ENCODE measurements at regions not wholly inside any gene's neighbourhood (a gene's known extent, or its start where the extent isn't known, plus 50 kb on each side); places are given as distances from the start of the nearest gene placed in this dataset.
A peak's percentile ranks its signal among the peaks of the same experiment; 100 is the strongest.

DNA sequence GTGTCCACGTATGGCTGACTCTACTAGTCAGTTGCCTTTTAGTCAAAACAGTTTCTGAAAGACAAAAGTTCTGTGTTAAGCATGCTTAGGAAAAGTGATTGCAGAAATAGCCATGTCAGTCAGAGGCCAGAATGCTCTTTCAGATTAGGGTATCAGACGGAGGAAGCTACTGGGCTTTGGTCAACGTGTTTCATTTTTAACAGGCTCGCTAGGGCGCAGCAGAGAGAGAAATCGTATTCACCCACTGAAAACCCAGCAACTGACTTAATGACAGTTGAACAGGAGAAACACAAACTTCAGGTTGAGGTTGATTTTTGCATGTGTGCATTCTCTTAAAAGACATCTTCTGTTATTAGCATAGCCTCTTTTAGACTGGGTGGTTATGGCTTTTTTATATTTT is 322.6 kb upstream of the KIAA1217 start:
- no peak for DNase-seq
- no CpG with 5 or more reads among the region's 6 CpGs for WGBS (ENCODE audit: insufficient coverage, low lambda C conversion rate)
- H3K4me3 ChIP-seq (ENCODE audit: low read length), result no peak overlapping the region
- H3K4me1 ChIP-seq (ENCODE audit: control insufficient read depth, insufficient read depth, low read length), result no peaks in the 10 kb centered on the region
- no peaks in the 10 kb centered on the region for H3K36me3 ChIP-seq (ENCODE audit: control insufficient read depth, insufficient read depth, low read length)
- no peaks in the 10 kb centered on the region for H3K27me3 ChIP-seq (ENCODE audit: control insufficient read depth, insufficient read depth, low read length)
- no peak overlapping the region for H3K27ac ChIP-seq (ENCODE audit: low read length)
- no peaks in the 10 kb centered on the region for H3K9me3 ChIP-seq (ENCODE audit: control insufficient read depth, low read depth, low read length)

DNA sequence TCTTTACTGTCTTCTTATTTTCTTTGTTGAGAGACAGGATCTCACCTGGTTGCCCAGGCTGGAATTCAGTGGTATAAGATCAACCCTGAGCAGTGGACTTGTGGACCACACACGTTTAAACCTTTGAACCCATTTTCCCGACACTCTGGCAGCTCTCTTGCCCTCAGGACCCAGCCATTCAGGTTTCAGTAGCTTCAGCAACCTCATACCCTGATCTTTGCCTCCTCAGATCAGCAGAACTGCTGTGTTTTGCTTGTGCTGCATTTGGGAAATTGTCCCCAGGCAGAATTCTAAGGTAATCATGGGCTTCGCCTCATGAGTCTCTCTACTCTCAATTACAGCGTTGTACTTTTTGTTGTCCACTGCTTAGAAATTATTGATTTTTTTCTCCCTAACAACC is 317.6 kb upstream of the KIAA1217 start:
- Histone ChIP-seq H3K4me3 (ENCODE audit: low read length) (no peak overlapping the region), H3K4me1 (ENCODE audit: control insufficient read depth, insufficient read depth, low read length) (no peaks in the 10 kb centered on the region), H3K9me3 (ENCODE audit: control insufficient read depth, low read depth, low read length) (no peaks in the 10 kb centered on the region), H3K36me3 (ENCODE audit: control insufficient read depth, insufficient read depth, low read length) (no peaks in the 10 kb centered on the region), H3K27me3 (ENCODE audit: control insufficient read depth, insufficient read depth, low read length) (no peaks in the 10 kb centered on the region), H3K27ac (ENCODE audit: low read length) (no peak overlapping the region)
- no peak for DNase-seq
- WGBS (ENCODE audit: insufficient coverage, low lambda C conversion rate), result 100% methylated on average over 2 of the region's 4 CpGs

DNA sequence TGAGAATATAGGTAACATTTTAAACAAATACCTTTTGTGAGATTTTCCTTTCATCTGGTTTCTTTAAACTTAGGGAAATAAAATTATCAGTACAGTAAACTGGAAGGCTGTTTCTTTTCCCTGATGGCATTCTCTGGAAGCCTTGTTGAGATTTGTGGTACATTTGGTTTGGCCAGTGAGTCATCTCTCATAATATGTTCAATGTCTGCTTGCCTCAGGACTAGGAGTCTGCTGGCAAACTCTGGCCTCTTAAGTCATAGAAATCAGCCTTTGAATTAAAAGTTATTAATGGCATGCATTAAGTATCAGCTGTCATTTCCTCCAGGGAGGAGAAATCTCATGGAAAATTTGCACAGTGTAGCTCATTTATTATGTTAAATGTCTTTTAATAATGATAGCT is 316.6 kb upstream of the KIAA1217 start:
- no peak for DNase-seq
- Histone ChIP-seq H3K27me3 (ENCODE audit: control insufficient read depth, insufficient read depth, low read length) (no peaks in the 10 kb centered on the region), H3K9me3 (ENCODE audit: control insufficient read depth, low read depth, low read length) (no peaks in the 10 kb centered on the region), H3K27ac (ENCODE audit: low read length) (no peak overlapping the region), H3K4me3 (ENCODE audit: low read length) (no peak overlapping the region), H3K36me3 (ENCODE audit: control insufficient read depth, insufficient read depth, low read length) (no peaks in the 10 kb centered on the region), H3K4me1 (ENCODE audit: control insufficient read depth, insufficient read depth, low read length) (no peaks in the 10 kb centered on the region)

DNA sequence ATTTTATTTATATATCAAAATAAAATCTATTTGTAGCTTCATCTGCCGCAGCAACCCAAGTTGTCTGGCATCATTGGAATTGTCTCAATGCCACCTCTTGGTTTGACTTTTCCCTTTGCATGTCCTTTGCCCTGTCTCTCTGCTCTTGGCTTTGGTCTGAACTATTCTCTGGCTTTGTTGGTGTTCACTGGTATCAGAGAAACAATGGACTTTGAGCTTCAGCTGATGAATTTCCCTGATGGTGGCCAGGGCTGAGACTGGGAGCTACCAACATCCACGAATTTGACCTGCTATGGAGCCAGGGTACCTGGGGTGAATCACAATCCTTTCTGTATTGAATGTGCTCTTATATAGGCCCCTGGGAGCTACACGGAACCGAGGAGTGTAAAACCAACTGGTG is 311.7 kb upstream of the KIAA1217 start:
- H3K4me3 ChIP-seq (ENCODE audit: low read length), result no peak overlapping the region
- H3K4me1 ChIP-seq (ENCODE audit: control insufficient read depth, insufficient read depth, low read length), result no peaks in the 10 kb centered on the region
- no peak overlapping the region for H3K27ac ChIP-seq (ENCODE audit: low read length)
- DNase-seq, result no peak
- no CpG with 5 or more reads among the region's 4 CpGs for WGBS (ENCODE audit: insufficient coverage, low lambda C conversion rate)
- H3K9me3 ChIP-seq (ENCODE audit: control insufficient read depth, low read depth, low read length), result no peaks in the 10 kb centered on the region
- H3K27me3 ChIP-seq (ENCODE audit: control insufficient read depth, insufficient read depth, low read length), result no peaks in the 10 kb centered on the region
- H3K36me3 ChIP-seq (ENCODE audit: control insufficient read depth, insufficient read depth, low read length), result no peaks in the 10 kb centered on the region

- Histone ChIP-seq H3K9me3 (ENCODE audit: control insufficient read depth, low read depth, low read length) (no peaks in the 10 kb centered on the region), H3K4me3 (ENCODE audit: low read length) (no peak overlapping the region), H3K36me3 (ENCODE audit: control insufficient read depth, insufficient read depth, low read length) (no peaks in the 10 kb centered on the region), H3K4me1 (ENCODE audit: control insufficient read depth, insufficient read depth, low read length) (no peaks in the 10 kb centered on the region), H3K27me3 (ENCODE audit: control insufficient read depth, insufficient read depth, low read length) (no peaks in the 10 kb centered on the region), H3K27ac (ENCODE audit: low read length) (no peak overlapping the region)
- no peak for DNase-seq
- WGBS (ENCODE audit: insufficient coverage, low lambda C conversion rate), result 88% methylated on average over 2 of the region's 3 CpGs
These were observed 311.1 kb upstream of the KIAA1217 start for GRCh38 chr10:23897861-23898260.

DNA sequence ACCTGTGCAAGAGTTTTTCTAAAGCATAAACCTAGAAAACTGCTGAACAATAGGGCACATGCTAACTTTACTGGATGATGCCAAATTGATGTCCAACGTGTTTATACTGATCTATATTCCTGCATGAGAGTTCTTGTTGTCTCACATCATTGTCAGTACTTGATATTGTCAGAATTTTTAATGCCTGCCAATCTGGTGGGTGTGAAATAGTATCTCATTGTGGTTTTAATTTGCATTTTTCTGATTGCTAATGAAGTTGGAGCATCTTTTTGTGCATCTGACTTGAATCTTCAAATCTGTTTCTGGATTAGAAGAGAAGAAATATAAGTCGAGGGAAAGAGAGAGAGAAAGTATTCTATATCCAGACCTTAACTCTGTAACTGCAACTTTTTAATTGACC is 309.8 kb upstream of the KIAA1217 start:
- H3K4me1 ChIP-seq (ENCODE audit: control insufficient read depth, insufficient read depth, low read length), result no peaks in the 10 kb centered on the region
- no peaks in the 10 kb centered on the region for H3K9me3 ChIP-seq (ENCODE audit: control insufficient read depth, low read depth, low read length)
- no peak overlapping the region for H3K4me3 ChIP-seq (ENCODE audit: low read length)
- H3K27ac ChIP-seq (ENCODE audit: low read length), result no peak overlapping the region
- no peaks in the 10 kb centered on the region for H3K27me3 ChIP-seq (ENCODE audit: control insufficient read depth, insufficient read depth, low read length)
- no peaks in the 10 kb centered on the region for H3K36me3 ChIP-seq (ENCODE audit: control insufficient read depth, insufficient read depth, low read length)
- DNase-seq, result no peak
- 100% methylated on average over 1 of the region's 2 CpGs for WGBS (ENCODE audit: insufficient coverage, low lambda C conversion rate)

- no peaks in the 10 kb centered on the region for H3K27me3 ChIP-seq (ENCODE audit: control insufficient read depth, insufficient read depth, low read length)
- 100% methylated on average over 1 of the region's 2 CpGs for WGBS (ENCODE audit: insufficient coverage, low lambda C conversion rate)
- H3K4me3 ChIP-seq (ENCODE audit: low read length), result no peak overlapping the region
- H3K4me1 ChIP-seq (ENCODE audit: control insufficient read depth, insufficient read depth, low read length), result no peaks in the 10 kb centered on the region
- DNase-seq, result no peak
- H3K27ac ChIP-seq (ENCODE audit: low read length), result no peak overlapping the region
- no peaks in the 10 kb centered on the region for H3K9me3 ChIP-seq (ENCODE audit: control insufficient read depth, low read depth, low read length)
- H3K36me3 ChIP-seq (ENCODE audit: control insufficient read depth, insufficient read depth, low read length), result no peaks in the 10 kb centered on the region
These were observed 298.6 kb upstream of the KIAA1217 start for GRCh38 chr10:23910291-23910690.

- H3K36me3 ChIP-seq (ENCODE audit: control insufficient read depth, insufficient read depth, low read length), result no peaks in the 10 kb centered on the region
- no peaks in the 10 kb centered on the region for H3K27me3 ChIP-seq (ENCODE audit: control insufficient read depth, insufficient read depth, low read length)
- whole genome bisulfite sequencing (ENCODE audit: insufficient coverage, low lambda C conversion rate), result 79% methylated on average over 3 of the region's 6 CpGs
- no peaks in the 10 kb centered on the region for H3K4me1 ChIP-seq (ENCODE audit: control insufficient read depth, insufficient read depth, low read length)
- H3K4me3 ChIP-seq (ENCODE audit: low read length), result no peak overlapping the region
- no peaks in the 10 kb centered on the region for H3K9me3 ChIP-seq (ENCODE audit: control insufficient read depth, low read depth, low read length)
- no peak for DNase-seq
- H3K27ac ChIP-seq (ENCODE audit: low read length), result no peak overlapping the region
These were observed 296.0 kb upstream of the KIAA1217 start for GRCh38 chr10:23912884-23913404.

DNA sequence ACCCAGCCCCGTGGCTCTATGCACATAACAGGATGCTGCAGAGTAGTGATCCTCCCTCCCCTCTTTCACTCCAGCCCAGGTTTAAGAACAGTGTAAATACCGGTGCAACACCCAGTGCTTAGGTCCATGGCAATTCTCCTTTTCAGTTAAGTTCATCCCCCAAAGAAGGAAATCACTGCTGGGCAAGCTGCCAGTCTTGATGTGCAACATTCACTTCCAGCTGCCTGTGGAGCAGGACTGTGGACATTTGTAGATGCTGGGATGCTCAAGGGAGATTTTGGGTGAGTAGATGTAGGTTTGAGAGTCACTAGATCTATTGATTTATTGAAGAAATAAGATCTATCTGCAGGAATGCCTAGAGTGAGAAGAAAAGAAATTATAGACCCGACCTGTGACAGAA is 294.3 kb upstream of the KIAA1217 start:
- Histone ChIP-seq H3K4me3 (ENCODE audit: low read length) (no peak overlapping the region), H3K9me3 (ENCODE audit: control insufficient read depth, low read depth, low read length) (no peaks in the 10 kb centered on the region), H3K27me3 (ENCODE audit: control insufficient read depth, insufficient read depth, low read length) (no peaks in the 10 kb centered on the region), H3K36me3 (ENCODE audit: control insufficient read depth, insufficient read depth, low read length) (no peaks in the 10 kb centered on the region), H3K4me1 (ENCODE audit: control insufficient read depth, insufficient read depth, low read length) (no peaks in the 10 kb centered on the region), H3K27ac (ENCODE audit: low read length) (no peak overlapping the region)
- DNase-seq, result no peak
- 93% methylated on average over 1 of the region's 3 CpGs for WGBS (ENCODE audit: insufficient coverage, low lambda C conversion rate)

GRCh38 chr10:23917251-23917840 is 291.6 kb upstream of the KIAA1217 start:
- Histone ChIP-seq H3K4me3 (ENCODE audit: low read length) (no peak overlapping the region), H3K27me3 (ENCODE audit: control insufficient read depth, insufficient read depth, low read length) (no peaks in the 10 kb centered on the region), H3K9me3 (ENCODE audit: control insufficient read depth, low read depth, low read length) (no peaks in the 10 kb centered on the region), H3K36me3 (ENCODE audit: control insufficient read depth, insufficient read depth, low read length) (no peaks in the 10 kb centered on the region), H3K27ac (ENCODE audit: low read length) (no peak overlapping the region), H3K4me1 (ENCODE audit: control insufficient read depth, insufficient read depth, low read length) (no peaks in the 10 kb centered on the region)
- DNase-seq, result peak in 1 of 2 donors; percentile 8
- WGBS (ENCODE audit: insufficient coverage, low lambda C conversion rate), result no CpG with 5 or more reads among the region's 4 CpGs

DNA sequence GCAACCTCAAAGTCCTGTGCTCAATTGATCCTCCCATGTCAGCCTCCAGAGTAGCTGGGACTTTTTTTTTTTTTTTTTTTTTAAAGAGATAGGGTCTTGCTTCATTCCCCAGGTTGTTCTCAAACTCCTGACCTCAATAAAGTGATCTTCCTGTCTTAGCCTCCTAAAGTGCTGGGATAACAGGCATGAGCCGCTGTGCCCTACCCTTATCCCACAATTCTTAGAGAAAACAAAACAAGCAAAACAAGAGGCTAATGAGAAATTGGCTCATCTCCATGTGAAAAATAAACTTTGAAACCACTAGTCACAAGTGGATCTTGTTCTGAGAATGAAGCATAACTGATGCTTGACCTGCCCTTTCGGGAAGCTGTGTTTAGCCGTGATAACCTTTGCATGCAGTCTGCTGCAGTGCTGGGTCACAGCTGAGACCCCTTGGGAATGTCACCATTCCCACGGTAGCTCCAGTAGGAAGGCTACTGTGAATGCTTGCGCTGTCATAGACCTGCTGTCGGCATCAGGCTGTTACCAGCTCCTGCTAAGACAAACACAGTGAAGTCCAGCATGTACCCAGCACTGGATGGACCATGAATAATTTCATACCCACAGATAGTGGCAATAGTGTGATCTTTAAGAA is 290.7 kb upstream of the KIAA1217 start:
- Histone ChIP-seq H3K36me3 (ENCODE audit: control insufficient read depth, insufficient read depth, low read length) (no peaks in the 10 kb centered on the region), H3K4me3 (ENCODE audit: low read length) (no peak overlapping the region), H3K4me1 (ENCODE audit: control insufficient read depth, insufficient read depth, low read length) (no peaks in the 10 kb centered on the region), H3K27ac (ENCODE audit: low read length) (no peak overlapping the region), H3K27me3 (ENCODE audit: control insufficient read depth, insufficient read depth, low read length) (no peaks in the 10 kb centered on the region), H3K9me3 (ENCODE audit: control insufficient read depth, low read depth, low read length) (no peaks in the 10 kb centered on the region)
- peak in 1 of 2 donors; percentile 6 for DNase-seq
- 100% methylated on average over 1 of the region's 6 CpGs for WGBS (ENCODE audit: insufficient coverage, low lambda C conversion rate)
